GM21360 (cell line): ENCODE measurements at regions not wholly inside any gene's neighbourhood (a gene's known extent, or its start where the extent isn't known, plus 50 kb on each side); places are given as distances from the start of the nearest gene placed in this dataset.
"Not testable (repeated sequence)": the region's sequence is repeated elsewhere in the genome, so short reads cannot be mapped to it uniquely, and the experiment has no call there.

Source experiments
- ATAC-seq: cut with Tn5 transposase; IDR thresholded peaks from one replicate; pipeline ENCODE4 v1.9.1; 2021; ENCODE audit warnings: mild to moderate bottlenecking, moderate library complexity; ENCODE audit not compliant: unreplicated experiment

DNA sequence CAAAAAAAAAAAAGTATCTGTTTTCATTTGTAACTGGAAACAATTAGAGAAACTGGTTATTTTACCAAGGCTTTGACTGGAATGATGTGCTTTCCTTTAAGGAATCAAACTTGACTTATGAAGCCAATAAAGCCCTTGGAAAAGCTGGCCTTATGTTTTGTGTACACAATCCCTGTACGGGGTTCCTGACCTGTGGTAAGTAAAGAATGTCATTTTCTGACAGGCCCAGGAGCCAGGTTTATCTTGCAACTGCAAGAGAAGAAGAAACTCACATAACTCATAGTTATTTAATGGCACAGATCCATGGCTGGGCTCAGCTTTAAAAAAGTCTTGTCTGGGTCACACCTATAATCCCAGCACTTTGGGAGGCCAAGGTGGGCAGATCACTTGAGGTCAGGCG, 235.9 kb upstream of the RAI14 start:
- ATAC-seq, result not testable (repeated sequence)

DNA sequence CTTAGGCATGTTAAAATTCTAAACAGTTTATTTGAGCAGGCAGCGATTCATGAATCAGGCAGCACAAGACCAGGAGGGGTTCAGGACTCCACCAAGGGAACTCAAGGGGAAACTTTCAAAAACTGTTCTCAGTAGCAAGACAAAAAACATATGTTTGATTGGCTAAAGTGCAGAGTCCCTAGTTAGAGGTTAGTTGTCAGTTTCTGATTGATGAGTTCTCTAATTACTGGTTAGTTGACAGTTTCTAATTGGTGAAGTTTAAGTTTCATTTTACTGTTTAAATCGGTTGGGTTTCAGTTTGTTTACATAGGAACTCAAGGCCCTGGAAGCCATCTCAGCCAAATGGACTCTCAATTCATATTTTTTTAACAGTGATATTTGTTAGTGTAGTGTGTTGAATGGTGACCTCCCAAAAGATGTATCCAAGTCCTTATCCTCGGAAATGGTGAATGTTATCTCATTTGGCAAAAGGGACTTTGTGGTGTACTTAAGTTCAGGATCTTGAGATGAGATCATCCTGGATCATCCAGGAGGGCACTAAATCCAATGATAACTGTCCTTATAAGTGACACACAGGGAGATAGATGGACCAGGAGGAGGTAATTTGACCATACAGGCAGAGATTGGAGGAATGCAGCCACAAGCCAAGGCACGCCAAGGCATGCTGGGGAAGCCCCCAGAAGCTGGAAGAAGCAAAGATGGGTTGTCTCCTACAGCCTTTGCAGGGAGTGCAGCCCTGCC, 219.2 kb upstream of the RAI14 start:
- ATAC-seq, result no peak

DNA sequence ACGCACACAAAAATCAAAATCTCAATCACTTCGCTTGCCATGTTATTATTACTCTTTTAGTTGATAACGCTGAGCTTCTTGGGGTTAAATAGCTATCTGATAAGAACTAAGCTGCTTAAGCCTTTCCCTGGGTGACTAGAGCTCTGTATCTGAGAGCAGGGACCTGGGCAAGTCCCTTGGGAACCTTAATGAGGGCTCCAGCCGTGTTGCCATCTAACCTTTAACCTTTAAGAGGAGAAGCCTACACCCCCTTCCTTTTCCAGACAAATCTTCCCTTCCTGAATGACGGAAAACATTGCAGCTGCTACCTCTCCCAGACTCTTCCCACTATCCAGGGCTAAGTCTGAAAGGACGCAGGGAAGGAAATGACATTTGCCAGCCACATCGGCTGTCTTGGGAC, 216.5 kb upstream of the RAI14 start:
- ATAC-seq, result no peak

DNA sequence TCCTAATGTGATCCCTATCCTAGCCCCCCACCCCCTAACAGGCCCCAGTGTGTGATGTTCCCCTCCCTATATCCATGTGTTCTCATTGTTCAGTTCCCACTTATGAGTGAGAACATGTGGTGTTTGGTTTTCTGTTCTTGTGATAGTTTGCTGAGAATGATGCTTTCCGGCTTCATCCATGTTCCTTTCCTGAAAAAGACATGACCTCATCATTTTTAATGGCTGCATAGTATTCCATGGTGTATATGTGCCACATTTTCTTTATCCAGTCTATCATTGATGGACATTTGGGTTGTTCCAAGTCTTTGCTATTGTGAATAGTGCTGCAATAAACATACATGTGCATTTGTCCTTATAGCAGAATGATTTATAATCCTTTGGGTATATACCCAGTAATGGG, 214.4 kb upstream of the RAI14 start:
- ATAC-seq, result not testable (repeated sequence)

DNA sequence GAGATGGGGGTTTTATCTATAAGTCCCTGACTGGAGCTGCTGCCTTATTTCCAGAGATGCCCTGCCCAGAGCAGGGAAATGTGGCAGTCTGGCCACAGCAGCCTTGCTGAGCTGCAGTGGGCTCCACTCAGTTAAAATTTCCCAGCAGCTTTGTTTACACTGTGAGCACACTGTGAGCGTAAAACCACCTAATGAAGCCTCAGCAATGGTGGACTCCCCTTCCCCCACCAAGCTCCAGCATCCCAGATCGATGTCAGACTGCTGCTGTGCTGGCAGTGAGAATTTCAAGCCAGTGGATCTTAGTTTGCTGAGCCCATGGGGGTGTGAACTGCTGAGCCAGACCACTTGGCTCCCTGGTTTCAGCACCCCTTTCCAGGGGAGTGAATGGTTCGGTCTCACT, 208.7 kb upstream of the RAI14 start:
- ATAC-seq, result no peak

DNA sequence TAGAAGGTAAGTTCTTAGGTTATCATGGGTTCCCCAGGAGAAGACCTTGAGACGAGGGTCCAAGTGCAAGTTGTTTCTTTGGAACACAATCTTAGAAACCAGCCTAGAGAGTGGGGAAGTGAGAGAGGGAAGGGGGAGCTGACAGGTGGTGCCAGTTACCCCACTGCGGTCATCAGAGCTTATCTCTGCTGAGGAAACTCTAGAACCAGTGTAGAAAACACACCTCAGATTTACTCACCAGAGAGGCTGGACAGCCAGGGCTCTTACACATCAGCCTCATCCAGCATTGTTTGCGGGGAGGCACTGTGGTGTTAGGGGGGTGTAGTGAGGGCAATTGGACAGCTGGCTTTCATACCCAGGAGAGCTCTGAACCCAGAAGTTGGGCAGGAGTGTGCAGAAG, 206.5 kb upstream of the RAI14 start:
- no peak for ATAC-seq

DNA sequence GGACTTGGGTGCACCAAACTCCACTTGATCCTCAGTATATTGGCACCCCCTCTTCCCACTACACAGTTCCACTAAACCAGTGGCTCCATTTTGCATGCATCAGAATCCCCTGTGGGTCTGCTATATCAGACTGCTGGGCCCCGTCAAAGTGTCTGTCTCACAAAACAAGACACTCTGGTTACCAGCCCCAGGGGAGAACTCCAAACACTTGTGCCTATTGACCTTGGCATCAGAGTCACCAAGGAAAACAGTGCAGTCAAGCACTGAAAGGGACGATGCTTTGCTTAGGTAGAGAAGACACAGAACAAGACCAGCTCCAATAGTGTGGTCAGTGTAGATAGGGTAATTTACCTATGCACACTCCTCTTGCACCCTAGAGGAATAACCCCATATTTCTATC, 205.8 kb upstream of the RAI14 start:
- no peak for ATAC-seq

DNA sequence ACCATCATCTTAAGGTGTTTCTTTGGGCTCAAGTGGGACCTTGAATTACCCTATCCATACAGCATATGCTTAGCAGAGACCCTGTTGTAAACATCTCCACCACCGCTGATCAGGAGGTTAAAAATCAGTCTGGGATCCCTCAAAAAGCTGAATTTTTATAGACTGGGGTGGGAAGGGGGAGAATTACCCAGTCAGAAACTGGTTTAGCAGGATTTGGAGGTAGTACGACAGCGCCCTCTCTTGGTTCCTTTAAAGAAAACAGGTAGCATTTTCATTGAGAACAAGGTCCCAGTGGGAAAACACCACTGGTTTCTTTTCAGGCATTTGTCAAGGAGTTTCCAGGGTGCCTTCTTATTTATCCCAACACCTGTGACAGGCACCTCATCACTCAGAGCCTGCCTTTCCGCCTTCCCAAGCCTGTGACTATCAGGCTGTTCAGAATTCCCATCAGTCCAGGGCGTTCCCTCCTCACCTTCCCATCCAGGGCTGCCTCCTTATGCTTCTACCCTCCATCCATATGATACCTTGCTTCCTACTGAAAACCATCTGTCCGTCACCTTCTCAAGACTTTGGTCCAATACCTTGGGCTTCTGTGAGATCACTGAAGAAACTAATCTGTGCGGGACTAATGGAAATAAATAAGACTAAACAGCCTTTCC, 203.8 kb upstream of the RAI14 start:
- no peak for ATAC-seq

DNA sequence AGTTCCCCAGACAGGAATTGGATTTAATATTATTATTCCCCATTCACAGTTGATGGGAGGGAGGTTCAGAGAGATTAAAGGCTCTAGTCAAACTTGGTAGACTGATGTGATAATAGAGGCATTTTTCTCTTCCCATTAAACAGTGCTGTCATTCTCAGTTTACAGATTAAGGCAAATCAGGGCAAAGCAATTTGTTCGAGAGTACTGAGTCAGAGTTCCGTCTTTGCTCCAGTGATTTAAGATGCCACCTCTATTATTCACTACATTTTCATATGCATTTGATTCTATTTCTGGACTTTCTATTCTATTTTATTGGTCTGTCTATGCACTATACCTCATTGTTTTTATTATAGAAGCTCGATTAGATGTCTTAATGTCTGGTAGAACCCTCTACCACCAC, 201.0 kb upstream of the RAI14 start:
- no peak for ATAC-seq

DNA sequence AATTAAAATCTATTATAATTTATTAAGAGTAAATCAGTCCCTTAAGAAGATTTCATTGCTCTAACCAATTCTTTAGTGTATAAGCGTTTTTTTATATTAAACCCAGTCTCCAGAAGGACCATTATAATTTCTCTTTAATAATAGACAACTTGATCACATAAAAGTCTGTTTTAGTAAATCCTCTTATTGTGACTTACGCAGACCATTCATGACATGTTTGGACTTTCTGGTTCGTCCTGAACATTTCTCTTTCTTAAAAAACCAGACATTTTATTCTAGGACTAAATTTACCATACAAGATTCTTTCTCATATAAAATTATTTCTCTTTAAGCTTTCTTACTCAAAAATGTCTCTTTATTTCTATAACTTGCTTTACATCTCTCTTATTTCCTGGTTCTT, 196.2 kb upstream of the RAI14 start:
- ATAC-seq, result no peak

DNA sequence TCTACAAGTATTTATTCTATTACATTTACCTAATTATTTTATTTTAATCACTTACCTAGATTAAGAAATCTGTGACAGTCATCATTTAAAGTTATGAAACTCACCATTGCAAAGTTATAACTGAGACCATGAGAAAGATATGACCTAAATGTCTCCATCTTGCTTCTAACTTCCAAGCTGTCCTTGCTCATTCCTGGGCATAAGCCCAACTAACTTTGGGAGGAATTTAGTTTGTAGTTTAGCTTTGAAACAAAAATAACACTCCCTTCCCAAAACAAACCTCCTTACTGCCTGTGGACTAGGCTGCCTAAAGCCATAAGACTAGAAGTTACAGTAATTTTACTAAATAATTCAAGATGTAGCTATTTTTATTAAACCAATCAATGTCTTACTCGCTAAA, 195.6 kb upstream of the RAI14 start:
- no peak for ATAC-seq

DNA sequence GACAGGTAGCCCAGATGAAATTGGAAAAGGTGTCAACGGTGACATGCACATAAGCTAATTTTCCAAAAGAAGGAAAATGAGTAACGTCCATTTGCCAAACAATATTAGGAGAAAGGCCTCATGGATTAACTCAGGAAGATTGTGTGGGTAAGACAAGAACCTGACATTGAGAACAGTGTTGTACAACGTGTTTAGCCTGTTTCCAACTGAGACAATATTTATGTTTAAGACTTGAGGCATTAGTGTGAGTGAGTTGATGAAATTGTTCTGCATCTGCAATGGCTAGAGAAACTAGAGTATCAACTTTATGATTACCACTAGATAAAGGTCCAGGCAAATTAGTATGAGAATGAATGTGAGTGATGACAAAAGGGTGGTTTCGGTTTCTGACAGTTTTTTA, 191.3 kb upstream of the RAI14 start:
- ATAC-seq, result no peak

DNA sequence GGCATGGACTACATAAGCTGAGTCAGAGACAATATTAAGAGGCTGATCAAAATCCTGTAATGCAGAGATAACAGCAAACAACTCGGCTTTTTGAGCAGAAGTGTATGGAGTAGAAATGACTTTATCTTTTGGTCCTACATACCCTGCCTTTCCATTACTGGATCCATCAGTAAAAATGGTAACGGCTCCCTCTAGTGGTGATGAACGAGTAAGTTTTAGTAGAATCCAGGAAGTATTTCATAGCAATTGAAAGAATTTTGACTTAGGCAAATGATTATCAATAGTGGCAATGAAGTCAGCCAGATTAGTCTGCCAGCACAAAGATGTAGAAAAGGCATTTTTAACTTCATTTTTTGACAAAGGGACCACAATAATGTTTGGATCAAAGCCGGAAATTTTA, 190.8 kb upstream of the RAI14 start:
- ATAC-seq, result not testable (repeated sequence)

DNA sequence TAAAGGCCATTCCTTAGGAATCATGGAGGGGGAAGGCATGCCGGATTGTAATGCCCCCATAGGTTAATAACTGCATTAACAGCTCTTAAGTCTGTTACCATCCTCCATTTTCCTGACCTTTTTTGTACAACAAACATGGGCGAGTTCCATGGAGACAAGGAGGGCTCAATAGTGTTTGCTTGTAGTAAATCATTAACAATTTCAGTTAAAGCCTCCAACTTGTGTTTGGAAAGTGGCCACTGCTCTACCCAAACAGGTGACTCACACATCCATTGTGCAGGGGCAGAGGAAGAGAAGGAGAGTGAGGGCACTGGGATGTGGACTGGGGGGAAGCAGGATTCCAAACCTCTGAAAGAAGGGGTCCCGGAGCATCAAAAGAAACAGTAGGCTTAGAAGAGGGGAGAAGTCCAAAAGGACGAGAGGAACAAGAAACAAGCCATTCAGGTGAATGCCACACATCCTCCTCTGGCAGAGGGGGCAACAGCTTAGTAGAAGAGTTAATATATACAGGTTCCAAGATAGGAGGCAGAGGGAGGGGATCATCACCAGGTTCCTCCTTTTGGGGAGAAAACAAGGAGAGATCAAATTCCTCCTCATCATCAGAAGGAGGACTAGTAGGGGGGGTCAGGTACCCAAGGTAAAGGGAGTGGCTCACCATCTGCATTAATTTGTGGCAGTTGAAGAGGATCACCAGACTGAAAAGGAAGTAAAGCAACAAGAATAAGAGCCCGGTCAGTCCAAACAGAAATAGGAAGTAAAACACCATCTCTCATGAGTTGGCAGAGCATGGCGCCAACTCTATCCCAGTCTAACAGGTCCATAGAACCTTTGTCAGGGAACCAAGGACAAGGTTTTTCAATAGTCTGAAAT, 189.4 kb upstream of the RAI14 start:
- not testable (repeated sequence) for ATAC-seq

DNA sequence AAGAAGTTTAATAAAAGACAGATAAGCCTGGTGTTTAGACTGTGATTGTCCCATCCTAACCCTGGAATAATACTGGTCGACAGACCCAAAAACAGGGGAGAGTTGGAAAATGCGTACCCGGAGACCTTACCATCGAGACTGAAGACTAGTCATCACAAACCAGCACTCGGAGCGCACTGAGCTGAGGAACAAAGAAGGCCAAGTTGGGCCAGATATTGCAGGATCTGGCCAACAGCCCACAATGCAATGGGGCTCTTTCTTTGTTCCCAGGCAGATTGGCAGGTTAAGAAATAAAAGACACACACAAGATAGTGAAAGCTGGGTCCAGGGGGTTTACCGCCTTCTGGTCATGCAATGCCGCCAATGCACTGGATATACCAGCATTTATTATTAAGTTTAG, 188.7 kb upstream of the RAI14 start:
- ATAC-seq, result no peak

DNA sequence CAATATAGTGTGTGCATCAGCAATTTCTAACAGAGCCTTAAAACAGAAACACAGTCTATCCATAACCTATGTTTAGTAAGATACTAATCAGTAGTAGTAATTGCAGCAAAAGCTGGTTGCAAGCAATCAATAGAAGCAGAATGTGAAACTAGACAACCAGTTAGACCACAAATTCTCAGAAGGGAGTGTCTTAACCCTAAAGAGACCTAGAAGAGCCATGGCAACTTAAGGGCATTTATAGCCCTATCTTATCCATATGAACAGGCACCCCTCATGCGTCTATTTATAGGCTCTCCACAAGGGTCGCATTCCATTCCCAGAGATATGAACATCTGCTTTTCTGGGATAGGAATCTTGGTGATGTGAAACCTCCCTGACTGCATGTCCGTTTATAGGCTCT, 188.1 kb upstream of the RAI14 start:
- not testable (repeated sequence) for ATAC-seq

DNA sequence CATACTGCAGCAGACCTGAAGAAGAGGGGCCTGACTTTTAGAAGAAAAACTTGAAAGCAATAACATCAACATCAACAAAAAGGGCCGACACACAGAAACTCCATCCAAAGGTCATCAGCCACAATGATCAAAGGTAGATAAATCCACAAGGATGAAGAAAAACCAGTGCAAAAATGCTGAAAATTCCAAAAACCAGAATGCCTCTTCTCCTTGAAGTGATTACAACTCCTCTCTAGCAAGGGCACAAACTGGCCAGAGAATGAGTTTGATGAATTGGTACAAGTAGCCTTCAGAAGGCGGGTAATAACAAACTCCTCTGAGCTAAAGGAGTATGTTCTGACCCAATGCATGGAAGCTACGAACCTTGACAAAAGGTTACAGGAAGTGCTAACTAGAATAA, 186.2 kb upstream of the RAI14 start:
- no peak for ATAC-seq

DNA sequence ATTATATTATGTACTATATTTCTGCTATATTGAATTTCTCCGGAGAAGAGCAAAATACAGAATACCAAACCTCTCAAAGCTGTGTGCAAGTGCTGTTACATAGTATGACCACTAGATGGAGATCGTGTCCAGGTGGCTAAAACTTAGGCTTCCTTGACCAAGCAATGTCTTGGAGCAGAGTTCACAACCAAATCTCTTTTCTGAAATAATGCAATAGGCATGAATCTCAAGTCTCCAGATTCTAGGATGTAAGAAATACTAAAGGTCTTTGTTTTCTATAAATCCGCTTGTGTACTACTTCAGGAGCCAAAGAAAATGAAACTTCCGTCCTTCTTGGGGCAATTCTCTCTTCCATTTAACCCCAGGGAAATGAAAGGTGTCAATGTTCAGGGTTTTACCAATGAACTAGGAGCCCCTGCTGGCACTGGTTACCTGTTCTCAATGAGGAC, 181.5 kb upstream of the RAI14 start:
- peak; percentile 59 for ATAC-seq

DNA sequence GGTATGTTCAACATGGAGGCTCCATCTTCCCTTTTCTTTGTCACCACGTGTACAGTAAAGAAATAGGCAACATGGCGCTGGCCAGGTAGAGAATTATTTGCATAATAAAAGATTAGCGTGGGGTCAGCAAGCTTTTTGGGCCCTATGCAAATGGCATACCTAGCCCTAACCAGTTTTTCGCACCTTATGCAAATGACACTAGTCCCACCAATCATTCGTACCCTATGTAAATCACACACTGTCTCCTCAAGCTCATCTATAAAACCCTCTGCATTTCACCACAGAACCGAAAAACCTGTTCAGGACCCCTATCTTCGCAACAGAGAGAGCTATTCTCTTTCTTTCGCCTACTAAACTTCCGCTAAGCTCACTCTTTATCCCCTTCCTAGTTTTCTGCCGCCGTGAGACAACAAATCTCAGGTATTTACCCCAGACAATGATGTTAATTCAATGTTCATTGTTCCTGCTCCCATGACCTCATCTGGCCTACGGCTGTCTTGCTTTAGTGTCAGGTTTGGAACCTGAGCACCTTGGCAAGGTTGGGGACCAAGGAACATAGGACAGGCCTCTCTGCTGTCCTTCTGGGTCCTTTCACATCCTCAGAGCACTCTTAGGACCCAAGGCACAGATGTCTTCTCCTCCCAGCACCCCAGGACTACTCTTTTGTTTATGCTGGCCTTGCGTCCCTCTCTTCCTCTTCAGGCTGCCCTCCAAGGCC, 180.7 kb upstream of the RAI14 start:
- ATAC-seq, result no peak

DNA sequence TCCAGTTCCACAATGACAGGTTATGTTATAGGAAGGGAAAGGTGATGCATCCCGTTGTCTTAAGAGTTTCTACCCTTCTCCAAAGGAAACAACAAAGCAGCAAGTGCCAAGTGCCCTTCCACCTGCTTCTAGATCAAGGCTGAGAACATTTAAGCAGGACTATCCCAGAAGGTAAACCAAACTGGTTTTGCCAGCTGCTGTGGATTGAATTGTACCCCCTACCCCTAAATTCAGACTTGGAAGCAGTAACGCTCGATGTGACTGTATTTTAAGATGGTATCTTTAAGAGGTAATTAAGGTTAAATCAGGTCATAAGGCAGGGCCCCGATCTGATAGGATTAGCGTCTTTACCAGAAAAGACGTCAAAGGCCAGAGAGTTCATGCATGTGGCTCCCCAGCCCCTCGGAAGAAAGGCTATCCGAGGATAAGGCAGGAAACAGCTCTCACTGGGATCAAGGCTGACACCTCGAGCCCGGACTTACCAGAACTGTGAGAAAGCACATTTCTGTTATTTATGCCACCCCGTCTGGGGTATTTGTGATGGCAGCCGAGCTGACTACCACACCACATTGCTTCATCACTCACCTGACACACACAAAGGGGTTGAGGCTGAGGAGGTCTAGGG, 179.1 kb upstream of the RAI14 start:
- no peak for ATAC-seq
